Neuronal stem cell (in vitro differentiated cells): ENCODE measurements at regions not wholly inside any gene's neighbourhood (a gene's known extent, or its start where the extent isn't known, plus 50 kb on each side); places are given as distances from the start of the nearest gene placed in this dataset.

ENCODE experiments used
- DNase-seq: peaks from one replicate; pipeline ENCODE4 v3.0.0-alpha.2; 2013; ENCODE audit warnings: low spot score
- H2AFZ ChIP-seq: one replicate; pipeline ENCODE4 v1.6.1; 2013; ENCODE audit warnings: mild to moderate bottlenecking, low read length, inconsistent platforms
- H2AK5ac ChIP-seq: 2 replicates; pipeline ENCODE4 v1.6.1; 2013; ENCODE audit warnings: low read depth, mild to moderate bottlenecking, inconsistent platforms, low read length, moderate library complexity, mixed read lengths
- H2BK120ac ChIP-seq: 2 replicates; pipeline ENCODE4 v1.6.1; 2013; ENCODE audit warnings: low read depth, mild to moderate bottlenecking, inconsistent platforms, low read length, moderate library complexity, mixed read lengths
- H2BK12ac ChIP-seq: one replicate; pipeline ENCODE4 v1.6.1; 2013; ENCODE audit warnings: low read length, inconsistent platforms
- H2BK15ac ChIP-seq: 2 replicates; pipeline ENCODE4 v1.6.1; 2013; ENCODE audit warnings: mild to moderate bottlenecking, low read length, inconsistent platforms, mixed read lengths
- H2BK5ac ChIP-seq: one replicate; pipeline ENCODE4 v1.6.1; 2013; ENCODE audit warnings: inconsistent platforms, mild to moderate bottlenecking, low read length, moderate library complexity
- H3K14ac ChIP-seq: one replicate; pipeline ENCODE4 v1.6.1; 2013; ENCODE audit warnings: low read length, inconsistent platforms
- H3K18ac ChIP-seq: 2 replicates; pipeline ENCODE4 v1.6.1; 2013; ENCODE audit warnings: low read length, inconsistent platforms
- H3K23ac ChIP-seq: 2 replicates; pipeline ENCODE4 v1.6.1; 2013; ENCODE audit warnings: low read depth, mild to moderate bottlenecking, mixed read lengths, low read length, inconsistent platforms; ENCODE audit not compliant: poor library complexity
- H3K27ac ChIP-seq: replicated peaks from 3 replicates; pipeline ENCODE4 v1.5.1; 2013; ENCODE audit warnings: low read length, inconsistent platforms
- H3K27me3 ChIP-seq, 3 experiments: 2 replicates each; pipeline ENCODE4 v1.6.1; 2013; ENCODE audit warnings: low read length in 3 of 3, mild to moderate bottlenecking in 2 of 3, inconsistent platforms in 1 of 3, low read depth in 1 of 3, mixed read lengths in 1 of 3, moderate library complexity in 1 of 3; ENCODE audit not compliant: control insufficient read depth in 3 of 3, insufficient read depth in 3 of 3
- H3K36me3 ChIP-seq, 2 donors: replicated peaks in 1 of 2; 2 replicates each; pipeline ENCODE4 v1.6.1; 2013; ENCODE audit warnings: low read length in 2 of 2; ENCODE audit not compliant: control insufficient read depth in 2 of 2, insufficient read depth in 2 of 2
- H3K4ac ChIP-seq: 2 replicates; pipeline ENCODE4 v1.6.1; 2013; ENCODE audit warnings: inconsistent platforms, mild to moderate bottlenecking, low read length, moderate library complexity
- H3K4me1 ChIP-seq, 2 donors: 1 replicate in 1 of 2; 2 replicates in 1 of 2; pipeline ENCODE4 v1.6.1; 2013; ENCODE audit warnings: low read length in 2 of 2, low read depth in 1 of 2; ENCODE audit not compliant: control insufficient read depth in 2 of 2, insufficient read depth in 1 of 2
- H3K4me2 ChIP-seq: one replicate; pipeline ENCODE4 v1.6.1; 2013; ENCODE audit warnings: mild to moderate bottlenecking, low read length, inconsistent platforms; ENCODE audit not compliant: insufficient read depth, poor library complexity, severe bottlenecking
- H3K4me3 ChIP-seq, 2 donors: 2 replicates each; pipeline ENCODE4 v1.5.1; 2013; ENCODE audit warnings: low read length in 2 of 2, mild to moderate bottlenecking in 2 of 2, inconsistent platforms in 1 of 2, moderate library complexity in 1 of 2
- H3K79me1 ChIP-seq: one replicate; pipeline ENCODE4 v1.6.1; 2013; ENCODE audit warnings: low read depth, mild to moderate bottlenecking, inconsistent platforms, low read length, moderate library complexity
- H3K9ac ChIP-seq: one replicate; pipeline ENCODE4 v1.6.1; 2013; ENCODE audit warnings: mild to moderate bottlenecking, low read depth, low read length, inconsistent platforms; ENCODE audit not compliant: poor library complexity
- H3K9me3 ChIP-seq, 2 donors: replicated peaks in 1 of 2; 2 replicates each; pipeline versions ENCODE3 to v1.6.1; 2013; ENCODE audit warnings: low read length in 2 of 2, mild to moderate bottlenecking in 2 of 2, inconsistent platforms in 1 of 2, low read depth in 1 of 2, mixed read lengths in 1 of 2, moderate library complexity in 1 of 2; ENCODE audit not compliant: control insufficient read depth in 2 of 2, insufficient read depth in 1 of 2
- H4K8ac ChIP-seq: one replicate; pipeline ENCODE4 v1.6.1; 2013; ENCODE audit warnings: low read depth, mild to moderate bottlenecking, inconsistent platforms, low read length, moderate library complexity
- H4K91ac ChIP-seq: one replicate; pipeline ENCODE4 v1.6.1; 2013; ENCODE audit warnings: low read length, low read depth, mild to moderate bottlenecking, inconsistent platforms; ENCODE audit not compliant: poor library complexity
- WGBS, 2 donors: extraction: QIAGEN DNeasy Blood & Tissue Kit; methylation state at CpG; one replicate each; pipeline ENCODE4 v1.1.7; 2013; ENCODE audit warnings: missing lambda C conversion rate in 2 of 2, mixed read lengths in 1 of 2; ENCODE audit not compliant: insufficient read length in 2 of 2, insufficient replicate concordance in 1 of 2; ENCODE audit errors: extremely low coverage in 2 of 2; 5-methylcytosine and 5-hydroxymethylcytosine counted together

- H2AFZ ChIP-seq: no peak overlapping the region
- no peak overlapping the region for H3K4ac ChIP-seq
- no peak overlapping the region for H3K4me3 ChIP-seq
- H3K27ac ChIP-seq: no peak overlapping the region
- no peak for DNase-seq
- H3K79me1 ChIP-seq: no peaks in the 10 kb centered on the region
- no peak overlapping the region for H2BK12ac ChIP-seq
- H4K8ac ChIP-seq: no peak overlapping the region
- no peak overlapping the region for H2BK15ac ChIP-seq
- H3K14ac ChIP-seq: no peak overlapping the region
- H2BK5ac ChIP-seq: no peak overlapping the region
- no peak overlapping the region for H2AK5ac ChIP-seq
- H3K4me2 ChIP-seq: no peak overlapping the region
- H2BK120ac ChIP-seq: no peak overlapping the region
- H3K36me3 ChIP-seq: no peaks in the 10 kb centered on the region
- no peak overlapping the region for H4K91ac ChIP-seq
- no peaks in the 10 kb centered on the region for H3K27me3 ChIP-seq
- no peak overlapping the region for H3K9ac ChIP-seq
- no peak overlapping the region for H3K23ac ChIP-seq
- no peaks in the 10 kb centered on the region for H3K4me1 ChIP-seq
- peaks cover 0 to 2% of the 10 kb centered on the region in 2 donors for H3K9me3 ChIP-seq
- H3K18ac ChIP-seq: no peak overlapping the region
These were observed 346.8 kb downstream of the TRIM36 start for GRCh38 chr5:114822863-114823262.

- H2BK12ac ChIP-seq: no peak overlapping the region
- H2AFZ ChIP-seq: no peak overlapping the region
- H3K9ac ChIP-seq: no peak overlapping the region
- H3K18ac ChIP-seq: no peak overlapping the region
- no peak overlapping the region for H3K4me3 ChIP-seq
- H2BK120ac ChIP-seq: no peak overlapping the region
- no peak for DNase-seq
- H3K36me3 ChIP-seq: no peaks in the 10 kb centered on the region
- H3K4me1 ChIP-seq: no peaks in the 10 kb centered on the region
- no peaks in the 10 kb centered on the region for H3K79me1 ChIP-seq
- no peak overlapping the region for H3K4ac ChIP-seq
- H3K27me3 ChIP-seq: no peaks in the 10 kb centered on the region
- no peak overlapping the region for H4K91ac ChIP-seq
- H3K14ac ChIP-seq: no peak overlapping the region
- H4K8ac ChIP-seq: no peak overlapping the region
- H3K9me3 ChIP-seq: peaks cover 0 to 2% of the 10 kb centered on the region in 2 donors
- H2AK5ac ChIP-seq: no peak overlapping the region
- H2BK5ac ChIP-seq: no peak overlapping the region
- no peak overlapping the region for H3K23ac ChIP-seq
- no peak overlapping the region for H2BK15ac ChIP-seq
- H3K27ac ChIP-seq: no peak overlapping the region
- H3K4me2 ChIP-seq: no peak overlapping the region
- WGBS, 2 donors: no CpG with 5 or more reads among the region's 1 CpG
These were observed 347.3 kb downstream of the TRIM36 start for GRCh38 chr5:114822436-114822835.

DNA sequence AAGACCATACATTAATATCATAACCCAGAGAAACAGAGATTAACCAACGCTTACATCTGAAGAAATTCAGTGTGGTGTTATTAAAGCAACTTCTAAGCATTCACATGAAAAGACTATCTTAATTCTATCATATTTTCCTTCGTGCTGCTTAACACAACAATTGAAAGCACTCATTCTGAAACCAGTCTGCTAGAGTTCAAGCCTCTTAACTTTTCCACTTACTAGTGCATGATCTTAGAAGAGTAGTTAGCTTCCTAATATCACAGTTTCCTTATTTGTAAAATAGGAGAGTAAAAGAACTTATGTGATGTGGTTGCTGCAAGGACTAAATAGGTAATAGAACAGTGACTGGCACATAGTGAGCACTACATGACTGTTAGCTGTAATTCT is 379.3 kb downstream of the TRIM36 start:
- Histone ChIP-seq H4K91ac (no peak overlapping the region), H3K36me3 (no peaks in the 10 kb centered on the region), H3K14ac (no peak overlapping the region), H3K27ac (no peak overlapping the region), H3K23ac (no peak overlapping the region), H3K4me1 (no peaks in the 10 kb centered on the region), H3K18ac (no peak overlapping the region), H3K79me1 (no peaks in the 10 kb centered on the region), H2AK5ac (no peak overlapping the region), H3K4me2 (no peak overlapping the region), H4K8ac (no peak overlapping the region), H2BK120ac (no peak overlapping the region), H2BK15ac (no peak overlapping the region), H2BK5ac (no peak overlapping the region), H2BK12ac (no peak overlapping the region), H3K27me3 (no peaks in the 10 kb centered on the region), H3K4me3 (no peak overlapping the region), H3K9ac (no peak overlapping the region), H3K4ac (no peak overlapping the region), H2AFZ (no peak overlapping the region), H3K9me3 (no peaks in the 10 kb centered on the region)
- DNase-seq: no peak
- no CpG with 5 or more reads among the region's 2 CpGs for WGBS, 2 donors

- H3K4me1 ChIP-seq: no peaks in the 10 kb centered on the region
- H2BK15ac ChIP-seq: no peak overlapping the region
- no peak overlapping the region for H2BK120ac ChIP-seq
- peak; percentile 31 for DNase-seq
- WGBS, 2 donors: no CpG with 5 or more reads among the region's 4 CpGs
- H2AFZ ChIP-seq: no peak overlapping the region
- H3K14ac ChIP-seq: no peak overlapping the region
- H3K4ac ChIP-seq: no peak overlapping the region
- H4K8ac ChIP-seq: no peak overlapping the region
- H3K18ac ChIP-seq: no peak overlapping the region
- H3K23ac ChIP-seq: no peak overlapping the region
- no peak overlapping the region for H3K4me2 ChIP-seq
- H3K4me3 ChIP-seq: no peak overlapping the region
- H2BK5ac ChIP-seq: no peak overlapping the region
- H2BK12ac ChIP-seq: no peak overlapping the region
- H3K27me3 ChIP-seq: no peaks in the 10 kb centered on the region
- H3K9me3 ChIP-seq: no peaks in the 10 kb centered on the region
- H3K79me1 ChIP-seq: no peaks in the 10 kb centered on the region
- no peak overlapping the region for H2AK5ac ChIP-seq
- no peak overlapping the region for H3K27ac ChIP-seq
- H4K91ac ChIP-seq: no peak overlapping the region
- H3K36me3 ChIP-seq: no peaks in the 10 kb centered on the region
- H3K9ac ChIP-seq: no peak overlapping the region
These were observed 379.8 kb downstream of the TRIM36 start for GRCh38 chr5:114789773-114790402.
